ENCODE measurements at regions not wholly inside any gene's neighbourhood (a gene's known extent, or its start where the extent isn't known, plus 50 kb on each side); places are given as distances from the start of the nearest gene placed in this dataset.

DNA sequence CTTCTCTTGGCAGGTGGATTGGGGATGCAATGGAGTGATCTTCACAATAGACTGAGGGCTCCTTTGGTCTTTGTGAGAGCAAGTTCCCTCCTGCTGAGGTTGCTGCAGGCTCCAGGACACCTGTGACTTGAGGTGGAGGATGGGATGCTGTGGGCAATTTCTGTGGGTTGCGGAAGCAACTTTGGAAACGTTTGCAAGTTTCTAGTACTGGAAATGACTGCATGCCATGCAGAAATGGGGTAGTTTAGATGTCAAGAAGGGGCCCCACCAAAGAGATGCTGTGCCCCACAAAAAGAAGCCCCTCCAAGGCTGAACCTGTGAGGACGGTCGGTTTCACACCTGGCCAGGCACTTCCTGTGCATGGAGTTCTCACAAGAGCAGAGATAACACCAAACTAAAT is 80.4 kb upstream of the XCR1 start:
- TF ChIP-seq CTCF (IDR thresholded peaks at IDR 0.05), result no peak
- no peak for TF ChIP-seq EP300 (IDR thresholded peaks at IDR 0.05)
